GM12874 (cell line): ENCODE measurements at regions not wholly inside any gene's neighbourhood (a gene's known extent, or its start where the extent isn't known, plus 50 kb on each side); places are given as distances from the start of the nearest gene placed in this dataset.

Experiments used
- CTCF ChIP-seq: IDR thresholded peaks from 2 replicates; pipeline ENCODE4 v1.5.1; 2011; ENCODE audit warnings: low read depth, mild to moderate bottlenecking, control low read depth, low read length, moderate library complexity; ENCODE audit not compliant: insufficient read depth

- no peak for TF ChIP-seq CTCF
These were observed 353.0 kb upstream of the KLF12 start for GRCh38 chr13:74487091-74487722.

- TF ChIP-seq CTCF = no peak
These were observed 351.6 kb upstream of the KLF12 start for GRCh38 chr13:74485757-74486156.

DNA sequence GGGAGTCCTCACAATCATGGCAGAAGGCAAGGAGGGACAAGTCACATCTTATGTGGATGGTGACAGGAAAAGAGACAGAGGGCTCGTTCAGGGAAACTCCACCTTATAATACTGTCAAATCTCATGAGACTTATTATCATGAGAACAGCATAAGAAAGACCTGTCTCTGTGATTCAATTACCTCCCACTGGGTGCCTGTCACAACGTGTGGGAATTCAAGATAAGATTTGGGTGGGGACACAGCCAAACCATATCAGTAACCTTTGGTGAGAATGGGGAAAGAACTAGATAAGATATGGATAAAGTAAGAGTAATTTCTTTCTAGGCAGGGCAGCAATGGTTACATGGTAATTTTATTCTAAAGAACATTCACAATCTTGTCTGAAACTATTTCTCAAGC lies 344.9 kb upstream of the KLF12 start:
- no peak for TF ChIP-seq CTCF

DNA sequence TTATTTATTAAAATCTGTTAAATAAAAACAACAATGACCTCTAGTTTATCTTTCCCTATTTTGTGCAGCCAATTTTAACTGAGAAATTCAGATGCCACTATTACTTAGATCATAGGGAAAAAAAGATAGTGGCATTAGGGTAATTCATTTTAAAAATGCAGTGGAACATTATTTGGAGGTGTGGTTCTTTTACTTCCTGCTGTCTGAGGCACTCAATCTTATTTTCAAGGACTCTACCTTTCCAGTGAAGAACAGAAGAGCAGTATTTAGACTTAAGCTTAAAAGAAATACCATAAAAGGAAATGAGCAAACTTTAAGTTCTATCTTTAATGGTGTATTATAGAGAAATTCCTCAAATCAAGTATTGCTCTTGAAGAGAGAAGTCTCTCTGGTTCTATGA lies 342.6 kb upstream of the KLF12 start:
- no peak for TF ChIP-seq CTCF

DNA sequence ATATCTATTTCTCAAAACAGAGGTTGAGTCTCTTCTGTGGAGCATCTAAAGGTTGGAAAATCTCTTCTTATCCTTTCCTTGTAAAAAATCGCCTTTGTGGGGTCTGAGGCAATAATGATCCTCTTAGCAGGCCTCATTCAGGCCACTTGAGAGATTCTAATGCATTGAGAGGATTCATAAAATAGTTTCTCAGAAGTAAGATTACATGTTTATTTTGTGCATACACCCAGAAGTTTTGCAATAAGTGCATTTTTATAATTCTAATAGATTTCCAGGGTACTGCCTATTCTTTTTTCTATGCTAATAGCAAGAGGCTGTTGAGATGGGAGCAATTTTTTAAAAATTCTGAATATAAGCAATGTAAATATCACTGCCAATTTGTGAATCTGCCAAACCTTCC lies 342.2 kb upstream of the KLF12 start:
- no peak for TF ChIP-seq CTCF

DNA sequence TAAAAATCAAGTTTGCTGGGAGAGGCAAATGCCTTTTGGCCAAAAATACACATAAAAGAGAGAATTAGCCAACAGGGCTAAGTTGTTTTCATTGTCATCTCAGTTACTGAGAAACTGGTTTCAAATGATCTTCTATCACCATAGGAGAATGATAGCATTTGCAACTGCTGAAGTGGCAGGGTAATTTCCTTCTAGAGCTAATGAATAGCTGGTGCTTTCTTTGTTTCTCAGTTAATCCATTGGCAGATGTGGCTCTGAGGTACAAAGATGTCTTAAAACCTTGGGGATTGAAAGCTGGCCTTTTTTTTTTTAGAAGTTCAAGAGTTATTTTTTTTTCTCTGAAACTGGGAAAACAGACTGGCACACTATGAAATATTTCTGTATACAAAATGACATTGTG lies 332.7 kb upstream of the KLF12 start:
- TF ChIP-seq CTCF = no peak

DNA sequence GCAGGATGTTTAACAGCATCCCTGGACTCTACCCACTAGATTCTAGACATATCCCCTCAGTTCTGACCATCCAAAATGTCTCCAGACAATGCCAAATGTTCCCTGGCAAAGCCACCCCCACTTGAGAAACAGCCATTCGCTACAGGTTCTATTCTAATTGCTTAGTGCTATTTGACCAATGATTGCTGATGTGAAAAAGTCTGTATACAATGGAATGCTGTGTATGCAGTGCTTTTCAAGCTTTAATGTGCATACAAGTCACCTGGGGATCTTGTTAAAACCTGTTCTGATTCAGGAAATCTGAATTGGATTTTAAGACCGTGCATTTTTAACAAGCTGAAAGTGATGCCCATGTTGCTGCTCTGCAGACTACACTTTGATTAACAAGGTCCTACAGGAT lies 331.8 kb upstream of the KLF12 start:
- no peak for TF ChIP-seq CTCF
